ENCODE measurements at regions not wholly inside any gene's neighbourhood (a gene's known extent, or its start where the extent isn't known, plus 50 kb on each side); places are given as distances from the start of the nearest gene placed in this dataset.

DNA sequence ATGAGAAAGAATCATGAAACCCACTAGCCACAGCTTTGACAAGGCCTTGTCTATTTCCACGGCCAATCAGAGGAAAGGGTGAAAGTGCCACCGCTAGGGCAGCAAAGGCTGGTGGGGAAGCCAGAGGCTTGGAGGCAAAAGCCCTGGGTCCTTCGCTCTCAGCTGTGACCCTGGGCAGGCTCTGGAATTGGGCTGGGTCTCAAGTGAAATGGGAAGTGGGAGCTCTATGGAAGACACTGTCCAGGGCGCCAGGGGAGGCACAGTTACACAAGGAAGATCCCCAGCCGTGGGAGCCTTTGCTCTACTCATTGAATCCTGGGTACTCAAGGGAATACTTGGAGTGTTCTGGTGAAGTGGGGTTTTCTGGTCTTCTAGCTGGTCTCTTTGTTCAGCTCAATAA is 136.2 kb downstream of the ASB7 start:
- TF ChIP-seq, protein P1, sequence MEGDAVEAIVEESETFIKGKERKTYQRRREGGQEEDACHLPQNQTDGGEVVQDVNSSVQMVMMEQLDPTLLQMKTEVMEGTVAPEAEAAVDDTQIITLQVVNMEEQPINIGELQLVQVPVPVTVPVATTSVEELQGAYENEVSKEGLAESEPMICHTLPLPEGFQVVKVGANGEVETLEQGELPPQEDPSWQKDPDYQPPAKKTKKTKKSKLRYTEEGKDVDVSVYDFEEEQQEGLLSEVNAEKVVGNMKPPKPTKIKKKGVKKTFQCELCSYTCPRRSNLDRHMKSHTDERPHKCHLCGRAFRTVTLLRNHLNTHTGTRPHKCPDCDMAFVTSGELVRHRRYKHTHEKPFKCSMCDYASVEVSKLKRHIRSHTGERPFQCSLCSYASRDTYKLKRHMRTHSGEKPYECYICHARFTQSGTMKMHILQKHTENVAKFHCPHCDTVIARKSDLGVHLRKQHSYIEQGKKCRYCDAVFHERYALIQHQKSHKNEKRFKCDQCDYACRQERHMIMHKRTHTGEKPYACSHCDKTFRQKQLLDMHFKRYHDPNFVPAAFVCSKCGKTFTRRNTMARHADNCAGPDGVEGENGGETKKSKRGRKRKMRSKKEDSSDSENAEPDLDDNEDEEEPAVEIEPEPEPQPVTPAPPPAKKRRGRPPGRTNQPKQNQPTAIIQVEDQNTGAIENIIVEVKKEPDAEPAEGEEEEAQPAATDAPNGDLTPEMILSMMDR (IDR thresholded peaks at IDR 0.05): no peak
- TF ChIP-seq POLR2A (IDR thresholded peaks at IDR 0.05) (no peak), EP300 (IDR thresholded peaks at IDR 0.05) (no peak)

All from ovary (tissue), 3 donors.